ENCODE measurements at regions not wholly inside any gene's neighbourhood (a gene's known extent, or its start where the extent isn't known, plus 50 kb on each side); places are given as distances from the start of the nearest gene placed in this dataset.

DNA sequence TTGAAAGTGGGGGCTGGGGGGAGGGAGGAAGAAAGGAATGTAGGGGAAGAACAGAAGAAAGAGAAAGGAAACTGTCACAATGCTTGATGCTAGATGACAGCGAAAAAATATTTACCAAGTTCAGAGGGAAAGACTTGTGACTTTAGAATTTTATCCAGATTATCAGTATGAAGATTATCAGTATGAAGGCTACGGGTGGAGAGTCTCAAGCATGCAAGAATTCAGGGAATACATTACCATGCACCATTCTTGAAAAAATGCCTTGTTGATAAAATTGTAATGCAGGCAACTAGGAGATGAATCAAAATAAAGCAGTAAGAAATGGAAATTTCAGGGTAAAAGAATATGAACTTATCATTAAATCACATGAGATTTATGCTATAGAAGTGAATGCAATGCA, 376.8 kb downstream of the PCNX1 start:
- TF ChIP-seq EZH2 (IDR thresholded peaks at IDR 0.05; ENCODE audit: borderline replicate concordance, low read depth, low read length, severe bottlenecking) (no peak), POLR2A (IDR thresholded peaks at IDR 0.05; ENCODE audit: low read depth, low read length) (no peak), POLR2AphosphoS5 (IDR thresholded peaks at IDR 0.05; ENCODE audit: insufficient read depth, low read depth, low read length) (no peak), MYC (IDR thresholded peaks at IDR 0.05; ENCODE audit: low read depth, low read length) (no peak), JUN (IDR thresholded peaks at IDR 0.05; ENCODE audit: borderline replicate concordance, insufficient read depth, insufficient read length, low read depth) (no peak), FOS (IDR thresholded peaks at IDR 0.05; ENCODE audit: borderline replicate concordance, insufficient read depth, low read length) (no peak), GATA2 (IDR thresholded peaks at IDR 0.05; ENCODE audit: insufficient read depth, insufficient read length, low read depth, low read length) (no peak)
- TF ChIP-seq, protein P1, sequence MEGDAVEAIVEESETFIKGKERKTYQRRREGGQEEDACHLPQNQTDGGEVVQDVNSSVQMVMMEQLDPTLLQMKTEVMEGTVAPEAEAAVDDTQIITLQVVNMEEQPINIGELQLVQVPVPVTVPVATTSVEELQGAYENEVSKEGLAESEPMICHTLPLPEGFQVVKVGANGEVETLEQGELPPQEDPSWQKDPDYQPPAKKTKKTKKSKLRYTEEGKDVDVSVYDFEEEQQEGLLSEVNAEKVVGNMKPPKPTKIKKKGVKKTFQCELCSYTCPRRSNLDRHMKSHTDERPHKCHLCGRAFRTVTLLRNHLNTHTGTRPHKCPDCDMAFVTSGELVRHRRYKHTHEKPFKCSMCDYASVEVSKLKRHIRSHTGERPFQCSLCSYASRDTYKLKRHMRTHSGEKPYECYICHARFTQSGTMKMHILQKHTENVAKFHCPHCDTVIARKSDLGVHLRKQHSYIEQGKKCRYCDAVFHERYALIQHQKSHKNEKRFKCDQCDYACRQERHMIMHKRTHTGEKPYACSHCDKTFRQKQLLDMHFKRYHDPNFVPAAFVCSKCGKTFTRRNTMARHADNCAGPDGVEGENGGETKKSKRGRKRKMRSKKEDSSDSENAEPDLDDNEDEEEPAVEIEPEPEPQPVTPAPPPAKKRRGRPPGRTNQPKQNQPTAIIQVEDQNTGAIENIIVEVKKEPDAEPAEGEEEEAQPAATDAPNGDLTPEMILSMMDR (IDR thresholded peaks at IDR 0.05; ENCODE audit: extremely low read depth in 1 of 2, insufficient read depth in 1 of 2, low read depth in 1 of 2, low read length in 2 of 2) = no peak
- TF ChIP-seq, protein P2, sequence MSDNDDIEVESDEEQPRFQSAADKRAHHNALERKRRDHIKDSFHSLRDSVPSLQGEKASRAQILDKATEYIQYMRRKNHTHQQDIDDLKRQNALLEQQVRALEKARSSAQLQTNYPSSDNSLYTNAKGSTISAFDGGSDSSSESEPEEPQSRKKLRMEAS (IDR thresholded peaks at IDR 0.05; ENCODE audit: insufficient read depth, insufficient read length) = no peak
